Sigmoid colon (tissue), 4 donors: ENCODE measurements at regions not wholly inside any gene's neighbourhood (a gene's known extent, or its start where the extent isn't known, plus 50 kb on each side); places are given as distances from the start of the nearest gene placed in this dataset.

ENCODE experiments used
- CTCF ChIP-seq, 4 experiments: fragments of 450-650 bp in 3 of 4; fragments of 200-600 bp in 1 of 4; IDR thresholded peaks; one replicate each; pipeline ENCODE4 v1.5.1; 2016 to 2019; ENCODE audit warnings: antibody characterized with exemption in 4 of 4, mild to moderate bottlenecking in 3 of 4, moderate library complexity in 2 of 4
- POLR2AphosphoS5 ChIP-seq, 4 donors: sonication (generic); formaldehyde crosslinking; IDR thresholded peaks; one replicate each; pipeline ENCODE4 v1.6.1; 2017; ENCODE audit warnings: antibody characterized with exemption in 4 of 4

DNA sequence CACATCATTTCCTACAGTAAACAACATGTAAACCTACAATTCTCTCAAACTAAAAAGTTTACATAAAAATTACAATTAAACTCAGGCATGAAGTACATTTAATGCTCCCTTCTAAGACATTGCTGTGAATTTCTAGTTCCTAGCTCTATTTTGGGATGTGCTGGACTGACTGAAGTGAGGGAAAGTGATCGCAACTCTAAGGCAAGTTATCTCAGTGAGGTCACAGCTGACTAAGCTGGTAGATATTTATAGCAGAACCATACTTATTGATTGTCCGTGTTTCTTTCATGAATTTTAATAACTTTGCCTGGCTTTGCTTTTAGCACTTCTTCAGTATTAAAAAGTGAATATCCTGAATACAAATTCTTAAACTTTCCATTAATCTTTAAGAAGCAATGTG lies 570.4 kb upstream of the GALNTL6 start:
- TF ChIP-seq CTCF (IDR thresholded peaks at IDR 0.05) (no peak), POLR2AphosphoS5 (IDR thresholded peaks at IDR 0.05) (no peak)
